RWPE2 (cell line): ENCODE measurements at regions not wholly inside any gene's neighbourhood (a gene's known extent, or its start where the extent isn't known, plus 50 kb on each side); places are given as distances from the start of the nearest gene placed in this dataset.

Experiments
- ATAC-seq: fragments of 200-7000 bp; cut with Tn5 transposase; 3 replicates; pipeline ENCODE4 v1.9.1; 2021; ENCODE audit warnings: low read depth
- DNase-seq: peaks from one replicate; pipeline ENCODE4 v3.0.0-alpha.2; 2020; ENCODE audit warnings: low spot score
- H3K27ac ChIP-seq: fragments of 450-650 bp; 2 replicates; pipeline ENCODE4 v1.5.1; 2017; ENCODE audit warnings: mild to moderate bottlenecking; ENCODE audit not compliant: poor library complexity, severe bottlenecking
- H3K27me3 ChIP-seq: fragments of 250-450 bp; sonication (Bioruptor Pico); 2 replicates; pipeline ENCODE4 v1.5.1; 2021; ENCODE audit warnings: mild to moderate bottlenecking, moderate library complexity; ENCODE audit not compliant: insufficient read depth, poor library complexity, severe bottlenecking
- H3K36me3 ChIP-seq: fragments of 250-450 bp; sonication (Bioruptor Pico); 2 replicates; pipeline ENCODE4 v1.5.1; 2020; ENCODE audit warnings: low read depth, mild to moderate bottlenecking, moderate library complexity
- H3K4me1 ChIP-seq: fragments of 250-450 bp; sonication (Bioruptor Pico); 2 replicates; pipeline ENCODE4 v1.5.1; 2021; ENCODE audit warnings: mild to moderate bottlenecking, moderate library complexity; ENCODE audit not compliant: insufficient read depth, poor library complexity, severe bottlenecking
- H3K4me3 ChIP-seq: fragments of 250-450 bp; sonication (Bioruptor Pico); 2 replicates; pipeline ENCODE4 v1.5.1; 2021; ENCODE audit warnings: mild to moderate bottlenecking, moderate library complexity; ENCODE audit not compliant: severe bottlenecking
- H3K9me3 ChIP-seq: fragments of 250-450 bp; sonication (Bioruptor Pico); 2 replicates; pipeline ENCODE4 v1.5.1; 2021; ENCODE audit warnings: mild to moderate bottlenecking, moderate library complexity; ENCODE audit not compliant: severe bottlenecking
- TF ChIP-seq, protein P1 (sequence below): fragments of 450-650 bp; IDR thresholded peaks from one replicate; pipeline ENCODE4 v1.5.1; 2017; ENCODE audit warnings: mild to moderate bottlenecking, moderate library complexity; ENCODE audit not compliant: poor library complexity, severe bottlenecking

DNA sequence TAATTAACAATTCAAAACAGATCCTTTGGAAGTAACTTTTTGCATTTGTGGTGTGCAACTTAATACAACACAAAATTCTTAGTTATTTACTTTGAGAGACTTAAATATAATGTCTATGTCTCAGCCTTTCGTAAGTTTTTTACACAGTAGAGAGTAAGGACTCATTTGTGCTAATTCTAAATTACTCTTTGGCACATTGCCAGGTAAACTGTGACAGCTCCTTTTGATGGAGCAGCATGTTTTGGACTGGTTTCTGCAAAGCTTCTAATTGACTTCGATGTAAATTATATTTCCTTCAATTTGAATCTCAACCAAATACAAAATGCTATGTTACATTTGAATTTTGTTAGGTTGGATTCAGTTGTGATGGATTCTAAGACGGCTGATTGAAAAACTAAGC lies 450.7 kb upstream of the OPRM1 start:
- ATAC-seq: no peak
- H3K27ac ChIP-seq: no peak overlapping the region
- peaks cover 2% of the 10 kb centered on the region for H3K9me3 ChIP-seq
- H3K27me3 ChIP-seq: no peaks in the 10 kb centered on the region
- TF ChIP-seq, protein P1, sequence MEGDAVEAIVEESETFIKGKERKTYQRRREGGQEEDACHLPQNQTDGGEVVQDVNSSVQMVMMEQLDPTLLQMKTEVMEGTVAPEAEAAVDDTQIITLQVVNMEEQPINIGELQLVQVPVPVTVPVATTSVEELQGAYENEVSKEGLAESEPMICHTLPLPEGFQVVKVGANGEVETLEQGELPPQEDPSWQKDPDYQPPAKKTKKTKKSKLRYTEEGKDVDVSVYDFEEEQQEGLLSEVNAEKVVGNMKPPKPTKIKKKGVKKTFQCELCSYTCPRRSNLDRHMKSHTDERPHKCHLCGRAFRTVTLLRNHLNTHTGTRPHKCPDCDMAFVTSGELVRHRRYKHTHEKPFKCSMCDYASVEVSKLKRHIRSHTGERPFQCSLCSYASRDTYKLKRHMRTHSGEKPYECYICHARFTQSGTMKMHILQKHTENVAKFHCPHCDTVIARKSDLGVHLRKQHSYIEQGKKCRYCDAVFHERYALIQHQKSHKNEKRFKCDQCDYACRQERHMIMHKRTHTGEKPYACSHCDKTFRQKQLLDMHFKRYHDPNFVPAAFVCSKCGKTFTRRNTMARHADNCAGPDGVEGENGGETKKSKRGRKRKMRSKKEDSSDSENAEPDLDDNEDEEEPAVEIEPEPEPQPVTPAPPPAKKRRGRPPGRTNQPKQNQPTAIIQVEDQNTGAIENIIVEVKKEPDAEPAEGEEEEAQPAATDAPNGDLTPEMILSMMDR: no peak
- no peaks in the 10 kb centered on the region for H3K36me3 ChIP-seq
- no peaks in the 10 kb centered on the region for H3K4me1 ChIP-seq
- no peak overlapping the region for H3K4me3 ChIP-seq
- no peak for DNase-seq

DNA sequence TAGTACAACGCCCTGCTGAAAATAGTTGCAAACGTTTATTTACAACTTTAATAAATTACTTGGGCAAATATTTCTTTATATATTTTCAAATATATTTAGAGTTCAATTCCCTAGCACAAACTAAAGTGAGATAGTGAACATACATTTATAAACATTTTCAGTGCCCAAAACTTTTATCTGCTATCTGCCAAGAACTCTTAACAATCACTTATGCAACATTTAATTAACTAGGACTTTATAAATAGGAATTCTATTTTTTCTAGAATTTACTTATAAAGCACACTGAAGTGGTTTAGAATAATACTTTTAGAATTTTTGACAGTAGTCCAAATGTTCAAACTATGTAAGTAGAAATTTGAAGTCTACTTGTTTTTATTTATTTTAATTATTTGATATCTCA lies 452.6 kb upstream of the RGS17 start:
- Histone ChIP-seq H3K4me3 (no peak overlapping the region), H3K9me3 (peaks cover 2% of the 10 kb centered on the region), H3K4me1 (no peaks in the 10 kb centered on the region), H3K36me3 (no peaks in the 10 kb centered on the region), H3K27ac (no peak overlapping the region), H3K27me3 (no peaks in the 10 kb centered on the region)
- TF ChIP-seq, protein P1: no peak
- ATAC-seq (no peak), DNase-seq (no peak)

DNA sequence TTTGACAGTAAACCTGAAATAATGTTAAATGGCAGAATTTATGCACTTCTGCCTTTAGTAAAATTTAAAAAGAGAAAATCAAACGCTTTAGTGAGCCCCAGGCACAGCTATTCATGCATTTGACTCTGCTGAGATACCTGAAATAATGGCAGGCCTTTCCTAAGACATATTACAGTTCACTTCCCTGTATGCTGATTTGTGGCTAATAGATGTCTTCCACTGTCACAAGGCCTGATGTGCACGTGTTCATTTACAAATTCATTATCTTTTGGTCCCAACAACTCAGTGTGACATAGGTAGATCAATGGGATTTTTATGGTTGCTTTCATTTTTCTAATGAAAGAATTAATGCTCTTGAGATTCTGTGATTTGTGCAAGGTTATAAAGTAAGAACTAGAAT lies 449.7 kb upstream of the RGS17 start:
- no peaks in the 10 kb centered on the region for H3K4me1 ChIP-seq
- no peak overlapping the region for H3K27ac ChIP-seq
- no peaks in the 10 kb centered on the region for H3K27me3 ChIP-seq
- no peak overlapping the region for H3K4me3 ChIP-seq
- DNase-seq (no peak), ATAC-seq (no peak)
- TF ChIP-seq, protein P1: no peak
- H3K9me3 ChIP-seq: no peaks in the 10 kb centered on the region
- H3K36me3 ChIP-seq: no peaks in the 10 kb centered on the region

DNA sequence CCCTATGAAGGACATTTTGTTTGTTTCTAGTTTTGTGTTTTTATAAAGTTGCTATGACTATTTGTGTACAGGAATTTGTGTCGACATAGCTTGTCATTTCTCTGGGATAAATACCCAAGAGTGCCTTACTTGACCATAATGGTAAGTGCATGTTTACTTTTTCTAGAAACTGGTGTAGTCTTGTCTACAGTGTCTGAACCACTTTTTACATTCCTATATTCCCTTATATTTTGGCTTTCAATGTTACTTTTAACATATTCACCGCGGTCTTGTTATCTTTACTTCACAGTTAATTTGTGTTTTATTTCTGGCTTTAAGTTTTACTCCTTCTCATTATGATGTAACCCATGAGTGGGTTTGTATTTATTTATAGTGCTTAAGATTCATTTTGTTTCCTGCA lies 444.4 kb upstream of the RGS17 start:
- ATAC-seq (no peak), DNase-seq (no peak)
- no peaks in the 10 kb centered on the region for H3K9me3 ChIP-seq
- TF ChIP-seq, protein P1: no peak
- H3K4me1 ChIP-seq: no peaks in the 10 kb centered on the region
- no peak overlapping the region for H3K27ac ChIP-seq
- no peak overlapping the region for H3K4me3 ChIP-seq
- no peaks in the 10 kb centered on the region for H3K27me3 ChIP-seq
- H3K36me3 ChIP-seq: no peaks in the 10 kb centered on the region

DNA sequence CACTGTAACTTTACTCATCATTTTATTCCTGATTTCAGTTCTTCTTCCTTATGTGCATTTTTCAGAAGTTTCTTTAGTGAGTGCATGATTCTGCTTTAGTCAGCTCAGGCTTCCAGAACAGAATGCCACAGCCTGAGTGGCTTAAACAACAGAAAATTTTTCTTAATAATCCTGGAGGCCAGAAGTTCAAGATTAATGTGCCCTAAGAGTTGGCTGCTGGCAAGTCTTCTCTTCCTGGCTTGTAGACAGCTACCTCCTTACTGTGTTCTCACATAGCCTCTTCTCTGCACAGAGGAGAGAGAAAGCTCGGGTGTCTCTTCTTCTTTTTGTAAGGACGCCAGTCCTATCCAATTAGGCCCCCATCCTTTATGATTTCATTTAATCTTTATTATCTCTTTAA lies 443.1 kb upstream of the RGS17 start:
- TF ChIP-seq, protein P1: no peak
- no peaks in the 10 kb centered on the region for H3K4me1 ChIP-seq

More for the DNA sequence above, 443.1 kb upstream of the RGS17 start:
- Histone ChIP-seq H3K27me3 (no peaks in the 10 kb centered on the region), H3K36me3 (no peaks in the 10 kb centered on the region), H3K27ac (no peak overlapping the region), H3K9me3 (no peaks in the 10 kb centered on the region), H3K4me3 (no peak overlapping the region)
- no peak for DNase-seq
- ATAC-seq: no peak
